ENCODE measurements at regions not wholly inside any gene's neighbourhood (a gene's known extent, or its start where the extent isn't known, plus 50 kb on each side); places are given as distances from the start of the nearest gene placed in this dataset.

DNA sequence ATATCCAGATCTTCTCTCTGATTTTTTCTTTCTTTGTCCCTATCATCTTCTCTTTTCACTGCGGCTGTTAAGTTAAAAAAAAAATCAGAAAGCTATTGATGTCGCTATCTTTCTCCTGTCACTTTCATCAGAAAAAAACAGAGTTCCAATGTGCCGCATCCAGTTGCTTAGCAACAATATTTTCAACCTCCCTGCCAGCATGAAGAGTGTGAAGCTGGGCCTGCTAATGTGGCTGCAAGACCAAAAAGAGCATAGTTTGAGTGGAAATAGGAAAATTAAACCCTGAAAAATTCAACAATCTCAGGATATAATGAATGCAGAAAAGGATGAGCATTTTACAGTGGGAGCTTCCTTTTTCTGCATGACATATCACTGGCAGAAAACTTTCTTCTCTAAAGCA, 1025.4 kb upstream of the LRFN5 start:
- FAIRE-seq (no peak), DNase-seq (ENCODE audit: low spot score) (no peak)

DNA sequence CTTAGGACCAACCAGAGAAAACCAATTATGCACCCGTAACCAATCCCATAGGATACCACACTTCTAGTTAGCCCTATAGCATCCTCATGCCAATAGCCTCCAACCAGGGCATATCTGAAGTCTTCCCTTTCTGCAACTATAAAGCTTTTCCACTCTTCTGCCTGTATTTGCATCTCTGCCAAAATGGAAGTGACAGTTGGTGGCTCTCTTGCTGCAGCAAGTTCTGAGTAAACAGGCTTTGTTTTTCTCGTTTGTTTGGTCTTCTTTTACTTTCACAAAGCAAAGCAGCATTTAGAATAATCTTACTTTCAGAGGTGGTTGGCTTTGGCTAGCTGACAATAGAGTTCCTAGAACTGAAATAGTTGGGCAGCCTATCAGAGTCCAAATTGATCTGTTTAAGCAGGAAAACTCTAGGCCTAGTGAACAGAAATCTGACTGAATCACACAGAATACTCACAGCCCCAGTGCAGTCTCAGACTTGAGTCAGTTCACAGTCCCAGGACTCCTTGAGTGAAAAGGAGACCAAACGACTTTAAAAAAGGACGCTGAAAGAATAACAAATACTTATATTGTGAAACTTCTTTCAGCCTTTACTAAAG, 1029.7 kb upstream of the LRFN5 start:
- DNase-seq (ENCODE audit: low spot score) (no peak), FAIRE-seq (no peak)

DNA sequence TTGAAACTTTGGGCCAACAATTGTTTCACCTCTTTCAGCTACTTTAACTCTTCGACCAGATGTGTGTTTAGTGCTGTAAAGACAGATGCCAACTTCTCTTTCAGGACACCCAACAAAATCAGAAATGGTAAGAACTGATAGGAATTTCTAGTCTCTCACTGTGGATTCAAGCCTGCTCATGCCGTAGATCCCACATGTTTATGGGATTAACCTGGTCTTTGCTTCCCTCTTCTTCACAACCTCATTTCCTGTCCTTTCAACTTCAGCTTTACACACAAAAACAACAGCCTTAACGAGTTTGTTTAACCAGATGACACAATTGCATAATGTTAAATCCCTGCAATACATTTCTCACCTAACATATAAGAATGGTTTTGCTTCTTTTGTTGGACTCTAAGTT, 1031.9 kb upstream of the LRFN5 start:
- DNase-seq (ENCODE audit: low spot score) (no peak), FAIRE-seq (no peak)

DNA sequence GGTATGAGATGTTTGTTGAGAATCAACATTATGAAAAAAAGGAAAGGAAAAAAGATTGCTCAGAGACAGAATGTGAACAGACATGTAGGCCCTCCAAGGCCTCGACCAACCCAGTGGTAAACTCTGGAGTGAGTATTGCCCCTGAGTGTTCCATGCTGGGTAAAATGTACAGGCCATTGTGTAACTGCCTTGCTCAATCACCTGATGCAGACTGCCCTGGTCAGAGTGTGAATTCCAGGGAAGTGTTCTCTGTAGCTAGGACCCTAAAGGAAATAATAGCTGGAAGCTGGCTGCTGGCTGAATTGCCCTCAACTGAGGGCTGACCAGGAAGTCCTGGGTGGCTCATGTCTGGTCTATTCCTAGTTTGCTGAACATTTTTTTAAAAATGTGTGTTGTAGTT, 1081.4 kb upstream of the LRFN5 start:
- FAIRE-seq, result no peak
- no peak for DNase-seq (ENCODE audit: low spot score)

DNA sequence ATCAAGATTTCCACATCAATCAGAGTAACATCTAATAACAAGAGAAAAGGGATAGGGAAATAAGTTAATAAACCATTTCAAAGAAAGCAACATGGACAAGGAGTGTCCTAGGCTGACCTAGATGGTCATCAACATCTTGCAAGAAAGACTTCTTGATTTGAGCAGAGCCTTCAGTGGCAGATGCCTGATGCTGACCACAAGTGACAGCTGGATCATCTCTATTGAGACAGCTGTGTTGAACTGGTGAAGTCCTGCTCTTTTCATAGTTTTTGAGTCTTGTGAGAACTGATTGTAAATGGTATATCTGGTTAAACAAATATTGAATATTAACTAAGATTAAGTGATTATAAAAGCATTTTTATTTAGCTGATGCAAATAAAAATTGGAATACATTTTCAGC, 1083.6 kb upstream of the LRFN5 start:
- no peak for DNase-seq (ENCODE audit: low spot score)
- no peak for FAIRE-seq

DNA sequence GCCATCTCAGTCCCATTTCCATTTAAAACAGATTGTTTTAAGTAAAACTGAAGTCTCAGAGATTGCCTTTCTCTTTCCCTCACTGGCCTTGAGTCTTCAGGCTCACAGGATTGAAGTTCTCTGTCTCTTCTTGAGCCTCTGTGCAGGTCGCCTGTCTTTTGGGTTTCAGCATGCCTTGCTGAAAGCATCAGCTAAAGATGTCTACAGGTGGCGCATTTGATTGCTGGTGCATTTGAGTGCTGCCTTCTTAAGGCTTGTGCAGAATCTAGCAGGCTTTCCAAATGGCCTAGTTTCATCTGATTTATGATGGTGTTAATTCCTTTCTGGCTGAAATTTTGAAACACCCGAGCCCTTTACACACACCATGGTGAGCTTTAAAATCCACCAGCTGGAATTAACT, 1062.2 kb upstream of the FBXO33 start:
- DNase-seq (ENCODE audit: low spot score), result no peak
- no peak for FAIRE-seq

DNA sequence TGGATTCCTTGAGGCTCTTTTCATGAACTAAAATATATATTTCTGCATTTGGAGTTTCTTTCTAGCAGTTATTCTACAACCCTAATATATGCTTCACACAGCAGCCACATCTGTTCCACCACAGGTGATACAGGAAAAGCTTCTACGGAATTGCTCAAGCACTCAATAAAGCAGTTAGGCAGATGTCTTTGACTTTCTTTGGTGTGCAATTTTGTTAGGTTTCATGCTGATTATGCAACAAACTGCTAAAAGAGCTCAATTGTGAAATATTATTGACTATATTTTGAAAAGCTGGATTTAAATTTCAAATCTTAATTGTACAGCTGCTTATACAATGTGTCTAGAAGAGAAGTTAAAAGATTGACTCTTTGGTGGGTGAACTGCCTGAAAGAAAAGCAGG, 1055.6 kb upstream of the FBXO33 start:
- FAIRE-seq, result no peak
- DNase-seq (ENCODE audit: low spot score), result no peak

DNA sequence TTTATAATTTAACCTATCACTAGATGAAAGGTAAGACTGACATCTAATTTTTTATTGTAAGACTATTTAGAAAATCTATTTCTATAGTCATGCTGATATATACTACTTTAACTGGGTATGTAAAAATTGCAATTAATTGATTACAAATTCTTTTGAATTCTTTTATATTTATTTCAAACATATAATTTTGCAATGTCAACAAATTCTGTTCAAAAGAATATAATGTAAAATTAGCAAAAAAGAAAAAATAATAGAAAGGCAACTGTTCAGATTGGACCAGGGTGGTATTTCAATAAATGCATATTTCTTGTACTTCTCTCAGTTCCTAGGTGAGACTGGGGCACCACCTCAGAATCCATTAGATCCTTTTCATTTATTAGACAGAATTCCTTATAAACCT, 1053.5 kb upstream of the FBXO33 start:
- no peak for FAIRE-seq

DNA sequence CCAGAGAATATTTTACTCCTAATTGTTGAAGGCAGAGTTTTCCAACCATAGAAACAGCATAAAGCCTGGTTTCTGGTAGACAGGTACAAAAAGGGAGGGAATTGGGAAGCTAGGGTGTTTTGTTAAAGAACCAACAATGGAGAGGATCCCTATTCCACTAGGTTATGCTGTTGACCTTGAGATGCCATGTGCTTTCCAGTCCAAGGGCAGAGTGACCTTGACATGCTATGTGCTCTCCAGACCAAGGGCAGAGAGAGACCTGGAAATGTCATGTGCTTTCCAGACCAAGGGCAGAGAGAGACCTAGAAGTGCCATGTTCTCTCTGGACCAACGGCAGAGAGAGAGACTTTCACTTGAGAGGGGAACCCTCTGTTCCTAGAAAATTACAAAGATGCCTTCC, 1043.8 kb upstream of the FBXO33 start:
- FAIRE-seq (no peak), DNase-seq (ENCODE audit: low spot score) (no peak)

More for the DNA sequence above, 1053.5 kb upstream of the FBXO33 start:
- DNase-seq (ENCODE audit: low spot score), result no peak

DNA sequence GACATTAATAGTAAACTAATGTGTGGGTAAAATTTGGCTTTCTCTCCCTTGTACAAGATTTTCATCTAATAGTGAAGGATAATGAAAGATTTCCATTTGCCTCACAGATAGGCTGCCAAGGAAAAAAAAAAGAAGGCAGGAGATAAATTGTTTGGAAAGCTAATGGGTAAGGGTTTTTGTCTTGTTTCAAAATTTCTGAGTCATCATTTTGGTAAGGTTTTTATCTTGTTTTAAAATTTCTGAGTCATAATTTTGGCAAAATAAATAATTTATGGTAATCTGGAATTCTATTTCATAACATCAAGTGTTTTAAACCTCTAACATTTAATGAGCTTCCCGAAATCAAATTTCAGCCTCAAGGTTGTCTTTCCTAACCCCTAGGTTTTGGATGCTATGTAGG, 1035.7 kb upstream of the FBXO33 start:
- FAIRE-seq, result no peak

DNA sequence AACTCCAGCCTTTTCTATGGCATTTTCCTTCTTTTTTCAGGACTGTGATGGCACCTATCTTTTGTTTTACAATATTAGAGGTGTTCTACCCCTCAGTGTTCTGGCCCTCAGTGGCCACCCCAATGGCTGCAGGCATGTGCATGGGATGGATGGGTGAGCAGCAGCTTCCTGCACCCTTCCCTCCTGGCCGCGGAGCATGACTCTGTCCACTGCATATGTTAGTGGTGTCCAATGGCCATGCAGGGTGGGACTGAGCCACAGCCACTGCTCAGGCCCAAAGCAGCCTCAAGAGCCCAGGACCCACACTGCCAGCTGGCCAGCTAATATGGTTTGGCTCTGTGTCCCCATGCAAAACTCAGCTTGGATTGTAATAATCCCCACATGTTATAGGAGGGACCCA, 1032.3 kb upstream of the FBXO33 start:
- FAIRE-seq (no peak), DNase-seq (ENCODE audit: low spot score) (no peak)

More for the DNA sequence above, 1035.7 kb upstream of the FBXO33 start:
- DNase-seq (ENCODE audit: low spot score), result no peak

DNA sequence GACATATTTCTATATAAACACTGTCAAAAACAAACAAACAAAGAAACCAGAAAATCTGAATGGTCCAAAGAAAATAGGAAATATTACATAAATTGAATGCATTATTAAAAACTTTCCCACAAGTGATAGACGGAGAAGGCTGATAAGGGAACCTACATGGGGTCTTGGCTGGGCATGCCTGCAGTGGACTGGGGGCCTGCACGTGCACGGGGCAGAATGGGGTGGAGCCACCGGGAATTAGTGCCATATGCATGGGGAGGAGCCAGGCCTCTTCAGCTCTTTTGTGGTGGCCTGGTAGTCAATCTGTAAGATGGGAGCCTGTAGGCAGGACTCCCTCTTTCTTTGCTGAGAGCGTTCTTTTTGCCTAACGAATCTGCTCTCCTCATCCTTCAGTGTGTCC, 1031.7 kb upstream of the FBXO33 start:
- FAIRE-seq (no peak), DNase-seq (ENCODE audit: low spot score) (no peak)

DNA sequence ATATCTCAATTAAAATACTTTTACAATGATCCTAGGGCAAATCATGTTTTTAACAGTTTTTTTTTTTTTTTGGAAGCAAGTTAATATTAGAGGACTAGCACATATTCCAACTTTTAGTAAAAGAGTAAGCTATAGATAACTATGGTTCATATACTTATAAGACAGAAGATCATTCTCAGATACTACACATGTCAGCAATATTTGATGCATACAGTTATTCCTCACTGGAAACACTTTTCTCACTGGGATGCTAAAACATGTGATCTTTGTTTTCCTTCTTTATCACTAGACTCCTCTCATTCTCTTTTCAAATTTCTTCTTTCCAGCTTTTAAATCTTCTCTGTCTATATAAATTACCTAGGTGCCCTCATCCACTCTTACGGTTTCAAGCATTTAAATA, 1020.4 kb upstream of the FBXO33 start:
- no peak for FAIRE-seq
- no peak for DNase-seq (ENCODE audit: low spot score)

DNA sequence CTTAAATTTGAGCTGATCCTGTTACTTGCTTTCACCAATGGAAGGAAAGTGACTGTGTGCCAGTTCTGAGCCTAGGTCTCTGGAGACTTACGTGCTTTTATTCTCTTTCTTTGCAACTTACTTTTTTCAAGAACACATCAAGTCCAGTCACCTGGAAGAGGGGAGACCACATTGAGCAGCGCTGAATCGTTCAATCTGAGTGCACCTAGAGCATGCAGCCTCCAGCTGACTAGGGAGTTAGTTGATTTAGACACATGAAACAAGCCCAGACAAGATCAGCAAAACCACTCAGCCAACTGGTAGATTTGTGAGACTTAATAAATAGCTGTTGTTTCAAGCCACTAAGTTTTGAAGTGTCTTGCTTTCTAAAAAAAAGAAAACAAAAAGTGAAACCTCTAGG, 1014.8 kb upstream of the FBXO33 start:
- DNase-seq (ENCODE audit: low spot score), result no peak
- FAIRE-seq, result no peak

DNA sequence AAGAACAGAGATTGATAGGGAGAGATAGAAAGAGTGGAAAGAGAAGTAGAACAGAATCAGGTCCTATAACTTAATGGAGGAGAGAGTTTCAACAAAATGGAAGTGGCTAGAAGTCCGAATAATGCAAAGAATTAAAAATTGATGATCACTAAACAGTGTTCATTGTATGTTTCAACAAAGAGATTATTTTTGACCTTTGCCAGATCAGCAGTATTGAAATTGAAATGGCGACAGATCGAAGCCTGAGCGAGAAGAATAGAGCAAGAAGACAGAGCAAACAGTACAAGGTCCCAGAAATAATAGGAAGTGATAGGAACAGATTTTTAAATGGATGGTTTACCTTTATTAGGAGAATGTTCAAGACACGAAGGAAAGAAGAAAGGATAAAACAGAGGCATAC, 1012.8 kb upstream of the FBXO33 start:
- DNase-seq (ENCODE audit: low spot score) (no peak), FAIRE-seq (no peak)

DNA sequence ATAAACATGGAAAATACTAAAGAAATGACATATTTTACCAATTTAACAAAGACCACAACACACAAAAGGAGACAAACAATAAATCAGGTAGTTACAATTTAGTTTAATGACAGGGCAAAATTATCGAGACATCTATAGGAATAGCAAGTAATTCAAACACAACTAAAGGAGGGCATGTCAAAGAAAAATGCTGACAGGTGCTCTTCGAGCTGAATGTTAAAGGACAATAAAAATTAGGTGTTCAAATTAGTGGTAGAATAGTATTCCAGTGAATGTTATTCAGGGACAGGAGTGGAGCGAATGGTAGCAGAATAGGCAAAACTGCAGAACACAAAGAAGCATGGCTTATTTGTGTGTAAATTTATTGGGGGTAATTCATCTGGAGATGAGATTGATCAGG, 1004.3 kb upstream of the FBXO33 start:
- DNase-seq (ENCODE audit: low spot score) (no peak), FAIRE-seq (no peak)

DNA sequence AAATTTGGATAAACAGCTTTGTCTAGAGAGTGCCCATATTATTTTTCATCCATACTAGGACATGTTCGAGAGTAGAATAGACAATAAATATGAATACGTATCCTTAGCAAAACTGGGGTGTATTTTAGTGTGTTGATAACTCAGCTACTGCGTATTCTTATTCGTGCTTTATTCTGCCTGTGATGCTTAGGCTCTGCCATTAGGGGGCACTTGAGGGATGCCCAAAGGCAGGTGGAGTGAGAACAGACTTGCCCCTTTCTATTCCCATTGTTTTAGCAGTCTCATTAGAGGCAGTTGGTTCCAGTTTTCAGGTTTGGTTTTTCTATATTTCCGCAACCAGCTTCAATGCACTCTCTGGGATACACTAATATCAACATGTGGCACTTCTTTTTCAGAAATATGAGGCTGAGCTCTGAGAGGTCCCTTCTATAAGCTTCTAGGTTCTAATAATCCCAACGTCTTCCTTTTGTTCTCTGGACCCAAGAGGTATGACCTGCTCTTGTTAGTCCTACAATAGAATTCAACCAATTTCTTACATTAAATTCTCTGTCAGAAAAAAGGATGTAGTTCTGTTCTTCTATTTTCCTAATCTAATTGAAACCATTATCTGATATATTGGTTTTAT, 985.7 kb upstream of the FBXO33 start:
- peak; percentile 64 for DNase-seq (ENCODE audit: low spot score)
- no peak for FAIRE-seq

DNA sequence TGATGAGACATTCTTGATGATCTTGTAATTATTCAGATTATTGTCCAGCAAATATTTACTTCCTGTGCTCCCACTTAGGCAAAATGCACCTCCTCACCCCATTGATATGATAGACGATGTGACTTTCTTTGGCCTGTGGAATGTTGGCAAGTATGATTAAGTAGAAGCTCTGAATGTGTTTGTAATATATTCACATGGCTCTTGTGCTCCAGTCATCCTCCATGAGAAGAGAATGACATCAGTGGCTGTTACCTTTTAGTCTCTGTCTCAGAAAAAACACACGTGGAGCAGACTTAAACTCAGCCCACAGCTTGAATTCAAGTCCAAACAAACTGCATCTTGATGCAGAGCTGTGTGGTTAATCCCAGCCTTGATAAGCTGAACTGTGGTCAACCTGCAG, 984.3 kb upstream of the FBXO33 start:
- DNase-seq (ENCODE audit: low spot score) (no peak), FAIRE-seq (no peak)

DNA sequence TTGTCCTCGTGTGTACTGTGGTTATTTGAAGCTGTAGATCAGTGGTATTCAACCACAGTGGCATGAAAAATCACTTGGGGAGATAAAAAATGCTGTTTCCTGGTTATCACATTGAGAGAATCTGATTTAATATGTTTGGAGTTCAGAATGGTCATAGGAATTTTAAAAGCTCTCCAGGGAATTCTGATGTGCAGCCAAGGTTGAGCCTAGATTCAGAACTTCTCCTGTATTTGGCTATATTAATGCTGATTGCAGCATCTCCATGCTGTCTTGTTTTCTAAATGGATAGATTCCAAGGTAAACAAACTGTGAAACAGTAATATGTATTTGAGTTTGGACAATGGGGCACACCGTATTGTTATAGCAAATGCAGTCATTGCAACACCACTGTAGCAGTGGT, 982.2 kb upstream of the FBXO33 start:
- DNase-seq (ENCODE audit: low spot score) (no peak), FAIRE-seq (no peak)

DNA sequence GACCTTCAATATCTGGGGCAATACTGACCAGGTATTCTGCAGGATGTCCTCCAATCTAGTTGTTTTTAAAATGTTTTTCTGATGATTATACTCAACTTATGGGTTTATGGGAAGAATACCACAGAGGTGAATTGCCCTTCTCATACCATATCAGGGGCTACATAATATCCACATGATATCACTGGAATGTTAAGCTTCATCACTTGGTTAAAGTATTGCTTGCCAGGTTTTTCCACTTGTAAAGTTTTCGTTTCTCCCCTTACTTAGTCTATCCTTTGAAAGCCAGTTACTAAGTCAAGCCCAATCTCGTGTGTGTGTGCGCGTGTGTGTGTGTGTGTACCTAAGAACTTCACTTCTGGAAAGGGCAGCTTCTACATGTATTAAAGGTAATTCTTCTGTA, 980.9 kb upstream of the FBXO33 start:
- FAIRE-seq (no peak), DNase-seq (ENCODE audit: low spot score) (no peak)

DNA sequence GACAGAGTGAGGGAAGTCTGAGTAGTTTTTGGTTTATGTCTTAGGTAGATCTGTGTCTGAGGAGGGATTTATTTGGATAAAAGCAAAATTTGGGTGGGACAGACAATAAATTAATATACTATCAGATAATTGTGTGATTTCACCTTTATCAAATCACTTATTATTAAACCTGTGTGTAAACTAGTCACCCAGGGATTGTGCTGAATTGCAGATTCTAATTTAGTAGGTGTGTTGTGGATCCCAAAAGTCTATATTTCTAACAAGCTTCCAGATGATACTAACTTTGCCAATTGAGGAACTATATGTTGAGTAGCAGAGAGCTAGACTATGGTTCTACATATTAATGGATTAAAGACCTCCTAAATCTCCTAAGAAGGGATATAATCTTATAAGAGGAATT, 978.5 kb upstream of the FBXO33 start:
- DNase-seq (ENCODE audit: low spot score) (no peak), FAIRE-seq (no peak)

DNA sequence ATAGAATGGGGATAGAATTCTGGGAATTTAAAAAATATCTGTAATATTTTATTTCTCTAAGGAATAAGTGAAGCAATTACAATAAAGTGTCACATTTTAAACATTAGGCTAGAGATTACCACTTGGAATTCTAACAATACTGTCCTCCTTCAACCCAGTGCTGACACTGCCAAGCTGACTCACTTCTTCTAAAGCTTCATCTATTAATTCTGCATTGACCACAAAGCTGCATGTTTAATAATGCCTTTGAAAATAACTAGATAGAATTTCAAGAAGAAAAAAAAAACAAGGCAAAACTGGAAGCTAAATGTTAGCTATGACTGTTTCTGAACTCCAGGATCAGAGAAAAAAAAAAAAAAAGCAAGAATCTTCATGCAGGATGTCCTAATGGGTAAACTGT, 970.7 kb upstream of the FBXO33 start:
- FAIRE-seq (no peak), DNase-seq (ENCODE audit: low spot score) (no peak)

DNA sequence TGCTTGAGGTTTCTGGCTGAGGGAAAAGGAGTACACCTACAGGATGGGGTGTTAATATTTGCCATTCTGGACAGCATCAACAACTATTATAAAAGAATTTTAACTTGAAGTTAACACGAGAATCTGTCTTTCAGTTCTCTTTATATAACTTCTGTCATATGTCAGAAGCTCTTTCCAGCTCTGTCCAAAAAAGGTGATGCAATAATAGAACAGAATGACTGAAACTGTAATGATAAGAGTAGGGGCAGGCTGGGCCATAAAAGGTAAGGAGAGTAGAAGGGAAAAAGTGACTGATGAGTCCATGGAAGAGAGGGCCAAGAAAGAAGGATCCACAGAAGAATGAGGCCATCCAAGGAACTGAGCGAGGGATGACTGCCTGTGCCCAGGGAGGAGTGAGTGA, 966.7 kb upstream of the FBXO33 start:
- FAIRE-seq (no peak), DNase-seq (ENCODE audit: low spot score) (no peak)
